IPS-18a (cell line): ENCODE measurements at regions not wholly inside any gene's neighbourhood (a gene's known extent, or its start where the extent isn't known, plus 50 kb on each side); places are given as distances from the start of the nearest gene placed in this dataset.

ENCODE experiments used
- H3K27ac ChIP-seq: one replicate; pipeline ENCODE4 v1.5.1; 2013; ENCODE audit warnings: low read length
- H3K27me3 ChIP-seq: one replicate; pipeline ENCODE4 v1.6.1; 2013; ENCODE audit warnings: mild to moderate bottlenecking, low read length; ENCODE audit not compliant: control insufficient read depth, insufficient read depth
- H3K36me3 ChIP-seq: one replicate; pipeline ENCODE4 v1.6.1; 2013; ENCODE audit warnings: low read depth, low read length; ENCODE audit not compliant: control insufficient read depth
- H3K4me1 ChIP-seq: one replicate; pipeline ENCODE4 v1.6.1; 2013; ENCODE audit warnings: low read depth, low read length; ENCODE audit not compliant: control insufficient read depth
- H3K4me3 ChIP-seq: one replicate; pipeline ENCODE4 v1.5.1; 2013; ENCODE audit warnings: low read length
- H3K9ac ChIP-seq: one replicate; pipeline ENCODE4 v1.6.1; 2013; ENCODE audit warnings: mild to moderate bottlenecking, low read length, moderate library complexity
- H3K9me3 ChIP-seq: one replicate; pipeline ENCODE4 v1.6.1; 2013; ENCODE audit warnings: low read depth, low read length; ENCODE audit not compliant: control insufficient read depth

DNA sequence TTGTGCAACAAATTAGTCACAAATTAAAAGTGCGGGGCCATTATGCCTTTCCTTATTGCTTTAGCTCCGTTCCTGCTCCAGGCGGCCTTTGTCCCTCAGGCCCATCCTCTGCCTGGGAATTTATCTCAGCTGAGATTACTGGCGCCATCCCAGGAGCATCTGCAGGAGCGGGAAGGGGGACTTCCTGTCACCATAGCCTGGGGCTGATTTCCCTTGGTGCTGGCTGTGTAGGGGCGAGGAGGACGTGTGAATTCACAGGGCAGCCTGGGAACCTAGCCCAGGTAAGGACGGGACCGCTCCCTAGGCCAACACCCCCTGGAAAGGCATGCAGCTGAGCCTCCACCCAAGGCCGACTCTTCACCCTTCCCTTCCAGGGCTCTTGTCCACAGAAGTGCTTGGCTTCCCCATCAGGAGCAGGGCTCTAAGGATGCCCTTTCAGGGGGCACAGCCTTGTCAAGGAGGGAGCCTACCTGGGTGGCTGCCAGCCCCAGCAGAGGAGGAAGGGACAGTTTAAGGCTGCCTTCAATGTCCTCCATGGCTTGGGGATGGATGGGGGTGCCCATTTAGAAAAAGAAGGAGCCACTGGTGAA, 72.6 kb upstream of the NKX1-1 start:
- H3K4me3 ChIP-seq: no peak overlapping the region
- H3K27me3 ChIP-seq: no peaks in the 10 kb centered on the region
- no peaks in the 10 kb centered on the region for H3K36me3 ChIP-seq
- H3K9ac ChIP-seq: no peak overlapping the region
- peaks cover 14% of the 10 kb centered on the region for H3K9me3 ChIP-seq
- H3K27ac ChIP-seq: no peak overlapping the region
- H3K4me1 ChIP-seq: no peaks in the 10 kb centered on the region

DNA sequence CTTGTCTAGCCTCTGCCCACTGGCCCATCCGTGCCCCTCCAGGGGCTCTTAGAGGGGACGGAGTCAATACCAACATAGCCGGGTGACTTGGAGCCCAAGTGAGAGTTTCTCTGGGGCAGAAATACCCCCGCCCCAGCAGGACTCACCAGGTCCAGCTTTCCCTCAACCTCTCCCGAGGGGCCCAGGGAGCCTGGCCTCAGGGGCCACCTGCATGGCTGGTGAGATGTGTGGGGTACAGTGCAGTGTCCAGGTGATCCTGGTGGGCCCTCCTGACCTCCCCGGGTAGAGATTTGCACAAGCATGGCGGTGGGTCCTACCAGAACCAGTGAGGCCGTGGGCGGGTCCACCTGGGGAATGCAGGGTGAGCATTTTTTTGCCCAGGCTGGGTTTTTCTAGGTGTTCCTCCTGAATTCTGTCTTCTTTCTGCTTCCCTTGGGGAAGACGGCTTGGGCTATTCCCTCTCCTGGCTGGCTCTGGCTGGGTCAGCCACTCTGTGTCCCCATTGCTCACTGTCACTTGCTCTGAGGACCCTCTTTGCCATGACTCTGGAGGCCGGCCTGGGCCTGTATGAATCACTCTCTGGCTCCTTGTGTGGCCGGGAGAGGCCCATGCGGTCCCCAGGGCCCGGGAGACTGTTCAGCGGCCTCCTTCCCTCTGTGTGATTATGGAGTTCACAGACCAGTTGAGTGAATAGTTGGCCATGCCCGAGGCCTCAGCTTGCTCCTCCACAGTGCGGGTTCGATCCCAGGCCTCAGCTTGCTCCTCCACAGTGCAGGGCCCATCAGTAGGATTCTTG, 71.0 kb upstream of the NKX1-1 start:
- peaks cover 12% of the 10 kb centered on the region for H3K9me3 ChIP-seq
- H3K4me1 ChIP-seq: no peaks in the 10 kb centered on the region
- no peak overlapping the region for H3K9ac ChIP-seq
- H3K4me3 ChIP-seq: no peak overlapping the region
- H3K27me3 ChIP-seq: no peaks in the 10 kb centered on the region
- H3K27ac ChIP-seq: no peak overlapping the region
- no peaks in the 10 kb centered on the region for H3K36me3 ChIP-seq

DNA sequence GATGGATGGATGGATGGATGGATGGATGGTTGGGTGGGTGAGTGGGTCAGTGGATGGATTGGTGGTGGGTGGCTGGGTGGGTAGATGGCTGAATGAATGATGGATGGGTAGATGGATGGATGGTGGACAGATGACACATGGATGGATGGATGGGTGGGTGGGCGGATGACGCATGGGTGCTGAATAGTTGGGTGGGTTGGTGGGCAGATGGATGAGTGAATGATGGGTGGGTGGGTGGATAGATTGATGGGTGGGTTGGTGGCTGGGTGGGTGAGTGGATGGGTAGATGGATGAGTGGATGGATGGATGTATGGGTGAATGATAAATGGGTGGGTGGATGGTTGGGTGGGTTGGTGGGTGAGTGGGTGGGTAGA, 69.9 kb upstream of the NKX1-1 start:
- Histone ChIP-seq H3K4me1 (no peaks in the 10 kb centered on the region), H3K36me3 (no peaks in the 10 kb centered on the region), H3K9me3 (peaks cover 5% of the 10 kb centered on the region), H3K27me3 (no peaks in the 10 kb centered on the region), H3K27ac (no peak overlapping the region), H3K4me3 (no peak overlapping the region), H3K9ac (no peak overlapping the region)

DNA sequence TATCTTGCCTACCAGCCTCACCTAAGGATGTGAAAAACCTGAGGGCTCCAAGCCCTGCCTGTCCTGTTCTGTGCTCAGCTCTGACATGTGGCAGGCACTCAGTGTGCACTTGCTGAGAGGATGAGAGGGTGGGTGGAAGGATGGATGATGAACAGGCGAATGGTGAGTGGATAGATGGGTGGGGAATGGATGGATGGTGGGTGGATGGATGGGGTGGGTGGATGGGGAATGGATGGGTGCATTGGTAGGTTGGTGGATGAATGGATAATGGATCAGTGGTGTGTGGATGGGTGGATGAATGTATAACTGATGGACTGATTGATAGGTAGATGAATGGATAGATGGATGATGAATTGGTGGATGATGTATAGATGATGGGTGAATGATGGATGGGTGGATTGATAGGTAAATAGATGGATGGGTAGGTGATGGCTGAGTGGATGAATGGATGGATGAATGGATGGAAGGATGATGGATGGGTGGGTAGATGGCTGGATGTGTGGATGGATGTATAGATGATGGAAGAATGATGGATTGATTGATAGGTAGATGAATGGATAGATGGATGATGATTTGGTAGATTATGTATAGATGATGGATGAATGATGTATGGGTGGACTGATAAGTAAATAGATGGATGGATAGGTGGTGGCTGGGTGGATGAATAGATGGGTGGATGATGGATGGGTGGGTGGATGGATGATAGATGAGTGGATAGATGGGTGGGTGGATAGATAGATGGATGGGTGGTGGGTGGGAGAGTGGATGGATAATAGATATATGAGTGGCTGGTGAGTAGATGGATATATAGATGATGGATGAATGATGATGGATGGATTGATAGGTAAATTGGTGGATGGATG, 69.3 kb upstream of the NKX1-1 start:
- no peak overlapping the region for H3K27ac ChIP-seq
- H3K4me1 ChIP-seq: no peaks in the 10 kb centered on the region
- peaks cover 3% of the 10 kb centered on the region for H3K9me3 ChIP-seq
- no peaks in the 10 kb centered on the region for H3K36me3 ChIP-seq
- H3K4me3 ChIP-seq: no peak overlapping the region
- H3K9ac ChIP-seq: no peak overlapping the region
- no peaks in the 10 kb centered on the region for H3K27me3 ChIP-seq

DNA sequence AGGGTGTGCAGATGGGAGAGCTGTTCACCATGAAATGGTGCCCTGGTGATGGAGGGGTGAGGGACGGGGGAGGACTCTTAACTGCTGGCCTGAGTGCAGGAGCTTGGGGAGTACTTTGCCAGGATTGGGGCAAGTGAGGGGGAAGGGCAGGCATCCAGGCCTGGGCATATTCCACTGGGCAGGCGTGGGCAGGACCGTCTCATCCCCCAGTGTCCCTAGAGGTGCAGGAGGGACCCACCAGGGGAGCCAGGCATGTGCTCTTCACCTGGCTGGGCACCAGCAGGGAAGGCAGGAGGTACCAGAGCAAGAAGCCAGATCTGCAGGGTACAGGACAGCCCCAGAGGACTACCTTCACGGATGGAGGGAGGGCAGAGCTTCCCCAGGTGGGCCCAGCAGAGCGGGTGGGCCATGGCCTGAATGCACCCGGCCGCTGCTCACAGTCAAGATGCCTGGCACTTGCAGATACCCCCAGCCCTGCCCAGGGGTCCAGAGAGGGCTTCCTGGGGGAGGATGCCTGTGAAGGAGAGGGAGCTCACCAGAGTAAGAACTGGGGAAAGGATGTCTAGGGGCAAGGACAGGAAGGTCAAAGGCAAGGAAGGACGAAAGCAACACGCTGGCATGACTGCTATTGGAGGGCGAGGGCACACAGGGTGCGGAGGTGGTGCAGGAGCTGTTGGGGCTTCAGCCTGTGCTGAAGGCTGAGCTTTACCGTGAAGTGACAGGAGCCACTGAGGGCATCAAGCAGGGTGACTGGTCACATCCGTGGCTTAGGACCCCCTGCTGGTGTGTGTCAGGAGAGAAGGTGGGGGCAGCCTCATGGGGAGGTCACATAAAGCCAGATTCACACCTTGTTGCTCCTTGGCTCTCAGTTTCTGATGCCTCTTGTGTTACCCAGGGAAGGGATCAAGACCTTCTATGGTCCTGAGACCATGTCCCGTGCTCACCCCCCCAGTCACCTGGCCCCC, 68.2 kb upstream of the NKX1-1 start:
- Histone ChIP-seq H3K4me3 (no peak overlapping the region), H3K4me1 (no peaks in the 10 kb centered on the region), H3K9ac (no peak overlapping the region), H3K27me3 (no peaks in the 10 kb centered on the region), H3K9me3 (no peaks in the 10 kb centered on the region), H3K27ac (no peak overlapping the region), H3K36me3 (no peaks in the 10 kb centered on the region)

DNA sequence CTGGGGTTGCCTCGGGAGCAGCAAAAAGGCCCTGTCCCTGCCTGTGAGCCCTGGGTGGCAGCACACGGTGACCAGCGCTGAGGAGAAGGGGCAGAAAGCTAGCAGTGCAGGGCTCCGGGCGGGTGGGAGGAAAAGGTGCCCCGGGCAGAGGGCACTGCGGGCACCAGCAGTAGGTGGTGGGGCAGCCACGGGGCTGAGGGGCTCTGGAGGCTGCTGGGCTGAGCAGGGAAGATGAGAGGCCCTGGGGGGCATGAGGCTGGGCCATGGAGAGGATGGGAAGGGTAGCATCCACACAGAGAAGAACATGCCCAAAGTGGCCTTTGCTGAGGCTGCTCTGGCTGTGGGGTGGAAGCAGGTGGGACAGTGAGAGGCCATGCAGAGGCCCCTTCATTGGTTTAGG, 67.5 kb upstream of the NKX1-1 start:
- Histone ChIP-seq H3K36me3 (no peaks in the 10 kb centered on the region), H3K9ac (no peak overlapping the region), H3K4me3 (no peak overlapping the region), H3K4me1 (no peaks in the 10 kb centered on the region), H3K9me3 (no peaks in the 10 kb centered on the region), H3K27me3 (no peaks in the 10 kb centered on the region), H3K27ac (no peak overlapping the region)

DNA sequence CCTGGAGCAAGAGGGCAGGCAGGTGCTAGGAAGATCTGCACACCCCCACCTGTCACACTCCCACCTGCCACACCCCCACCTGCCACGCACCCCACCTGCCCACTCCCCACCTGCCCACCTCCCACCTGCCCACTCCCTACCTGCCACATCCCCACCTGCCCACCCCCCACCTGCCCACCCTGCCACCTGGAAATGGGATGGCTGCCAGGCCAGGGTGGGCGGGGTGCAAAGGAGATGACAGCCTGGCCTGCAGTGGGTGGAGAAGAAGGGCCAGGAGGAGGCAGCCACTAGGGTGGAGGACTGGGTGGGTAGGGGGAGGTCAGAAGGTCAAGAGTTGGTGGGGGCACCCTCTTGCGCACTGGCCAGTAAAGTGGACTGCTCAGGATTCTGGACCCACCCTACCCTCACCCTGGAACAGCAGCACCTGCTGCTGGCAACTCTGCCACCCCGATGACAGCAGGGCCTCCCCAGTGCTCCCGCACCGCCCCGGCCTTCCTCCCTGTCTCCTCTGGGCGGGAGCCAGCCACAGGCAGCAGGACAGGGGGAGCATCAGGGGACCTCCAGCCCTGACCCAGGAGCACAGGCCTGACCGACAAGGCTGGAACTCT, 66.8 kb upstream of the NKX1-1 start:
- Histone ChIP-seq H3K9ac (no peak overlapping the region), H3K4me3 (no peak overlapping the region), H3K27ac (no peak overlapping the region), H3K9me3 (no peaks in the 10 kb centered on the region), H3K27me3 (no peaks in the 10 kb centered on the region), H3K4me1 (no peaks in the 10 kb centered on the region), H3K36me3 (no peaks in the 10 kb centered on the region)

DNA sequence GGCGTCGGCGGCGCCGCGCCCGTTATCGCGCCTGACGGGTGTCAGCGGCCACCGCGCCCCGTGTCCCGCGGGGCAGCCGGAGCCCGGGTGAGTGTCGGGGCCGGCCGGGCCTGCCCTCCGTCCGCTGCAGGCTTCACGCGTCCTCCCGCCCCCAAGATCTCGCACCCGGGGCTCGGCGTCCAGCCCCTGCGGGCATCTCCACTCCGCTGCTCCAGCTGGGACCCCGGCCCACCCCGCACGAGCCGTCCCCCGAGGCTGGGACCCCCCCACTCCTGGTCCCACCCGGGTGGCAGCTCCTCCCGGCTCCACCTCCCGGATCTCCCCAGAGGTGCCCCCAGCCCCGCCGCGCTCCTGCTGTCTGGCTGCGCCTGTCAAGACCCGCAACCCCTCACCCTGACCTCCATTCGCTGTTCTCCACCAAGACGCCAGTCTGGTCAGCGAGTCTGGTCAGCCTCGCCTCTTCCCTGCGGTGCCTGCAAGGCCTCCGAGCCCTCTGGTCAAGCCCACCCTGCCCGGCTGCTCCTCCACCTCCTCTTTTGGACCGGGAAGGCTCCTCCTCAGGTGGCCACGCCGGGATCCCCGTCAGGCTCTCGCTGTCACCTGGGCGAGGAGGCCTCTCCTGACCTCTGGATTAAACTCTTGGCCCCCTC, 66.0 kb upstream of the NKX1-1 start:
- Histone ChIP-seq H3K27me3 (no peaks in the 10 kb centered on the region), H3K9ac (no peak overlapping the region), H3K4me3 (no peak overlapping the region)

DNA sequence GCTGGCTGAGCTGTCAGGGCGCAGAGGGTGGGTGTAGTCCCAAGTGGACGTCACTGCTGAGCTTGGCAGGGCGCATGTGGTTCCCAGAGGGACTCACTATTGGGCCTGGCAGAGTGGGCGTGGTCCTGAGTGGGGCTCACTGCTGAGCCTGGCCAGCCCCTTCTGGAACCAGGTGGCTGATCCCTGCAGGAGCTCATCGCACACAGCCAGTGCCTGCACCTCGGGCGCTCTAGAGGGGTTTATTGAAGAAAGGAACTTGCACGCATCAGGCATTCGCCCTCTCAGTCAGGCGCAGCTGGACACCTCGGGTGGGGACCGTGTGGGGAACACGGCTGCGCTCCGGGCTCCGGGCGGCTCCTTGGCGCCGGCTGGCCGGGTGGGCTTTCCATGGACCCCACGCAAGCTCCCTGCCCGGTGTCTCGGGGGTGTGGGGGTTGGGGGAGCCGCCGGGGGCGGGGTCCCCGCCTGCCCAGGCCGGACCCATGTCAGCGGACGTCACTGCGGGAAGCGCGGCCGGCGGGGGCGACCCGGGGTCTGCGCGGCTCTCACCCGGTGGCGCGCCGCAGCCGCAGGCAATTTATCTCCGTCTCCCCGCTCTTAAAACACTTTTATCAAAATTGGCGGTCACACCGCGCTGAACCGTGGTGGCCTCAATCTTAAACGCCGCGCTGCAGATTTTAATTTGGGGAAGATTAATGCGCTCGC, 65.4 kb upstream of the NKX1-1 start:
- Histone ChIP-seq H3K4me3 (no peak overlapping the region), H3K4me1 (no peaks in the 10 kb centered on the region), H3K27ac (no peak overlapping the region), H3K9me3 (no peaks in the 10 kb centered on the region), H3K27me3 (no peaks in the 10 kb centered on the region), H3K9ac (no peak overlapping the region), H3K36me3 (no peaks in the 10 kb centered on the region)

More for the DNA sequence above, 66.0 kb upstream of the NKX1-1 start:
- H3K27ac ChIP-seq: no peak overlapping the region
- no peaks in the 10 kb centered on the region for H3K4me1 ChIP-seq
- H3K36me3 ChIP-seq: no peaks in the 10 kb centered on the region
- no peaks in the 10 kb centered on the region for H3K9me3 ChIP-seq

DNA sequence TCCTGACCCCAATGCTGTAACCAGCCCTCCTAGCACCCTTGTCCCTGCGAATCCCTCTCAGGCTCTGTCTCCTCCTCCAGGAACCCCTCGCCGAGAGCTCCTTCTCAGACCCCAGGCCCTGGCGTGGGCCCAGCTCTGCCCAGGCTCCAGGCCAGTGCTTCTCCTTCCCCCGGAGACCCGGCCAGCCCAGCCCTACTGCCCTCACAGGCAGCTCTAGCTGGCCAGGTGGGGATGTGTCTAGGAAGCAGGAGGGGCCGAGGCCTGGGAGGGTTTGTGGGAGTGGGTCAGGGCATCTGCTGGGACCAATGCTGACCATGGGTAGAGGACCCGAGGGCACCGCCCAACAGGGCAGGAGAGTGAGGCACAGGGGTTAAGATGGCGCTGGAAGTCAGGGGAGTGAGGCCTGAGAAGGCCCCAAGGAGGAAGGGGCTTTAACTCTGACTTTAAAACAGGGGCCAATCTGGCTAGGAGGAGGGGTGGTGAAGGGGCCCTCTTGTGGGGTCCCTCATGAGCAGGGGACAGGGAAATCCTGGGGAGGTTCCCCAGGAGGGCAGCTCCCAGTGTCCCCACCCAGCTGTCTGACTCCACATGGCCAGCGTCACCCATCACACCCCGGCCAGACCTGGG, 64.7 kb upstream of the NKX1-1 start:
- no peak overlapping the region for H3K9ac ChIP-seq
- H3K4me1 ChIP-seq: no peaks in the 10 kb centered on the region
- no peak overlapping the region for H3K27ac ChIP-seq
- no peaks in the 10 kb centered on the region for H3K9me3 ChIP-seq
- no peaks in the 10 kb centered on the region for H3K27me3 ChIP-seq
- no peak overlapping the region for H3K4me3 ChIP-seq
- H3K36me3 ChIP-seq: no peaks in the 10 kb centered on the region
